Stomach (tissue), 4 donors: ENCODE measurements at regions not wholly inside any gene's neighbourhood (a gene's known extent, or its start where the extent isn't known, plus 50 kb on each side); places are given as distances from the start of the nearest gene placed in this dataset.

Experiments
- POLR2A ChIP-seq, 4 donors: fragments of 450-650 bp; IDR thresholded peaks; one replicate each; pipeline ENCODE4 v1.6.1; 2016; ENCODE audit warnings: antibody characterized with exemption in 4 of 4, control low read depth in 2 of 4, mild to moderate bottlenecking in 1 of 4, moderate library complexity in 1 of 4
- TF ChIP-seq, protein P1 (sequence below), 7 experiments: fragments of 450-650 bp in 4 of 7; fragments of 200-600 bp in 3 of 7; sonication (generic) in 3 of 7; IDR thresholded peaks; one replicate each; pipeline ENCODE4 v1.5.1; 2016 to 2019; ENCODE audit warnings: antibody characterized with exemption in 7 of 7, control low read depth in 2 of 7, mild to moderate bottlenecking in 1 of 7

DNA sequence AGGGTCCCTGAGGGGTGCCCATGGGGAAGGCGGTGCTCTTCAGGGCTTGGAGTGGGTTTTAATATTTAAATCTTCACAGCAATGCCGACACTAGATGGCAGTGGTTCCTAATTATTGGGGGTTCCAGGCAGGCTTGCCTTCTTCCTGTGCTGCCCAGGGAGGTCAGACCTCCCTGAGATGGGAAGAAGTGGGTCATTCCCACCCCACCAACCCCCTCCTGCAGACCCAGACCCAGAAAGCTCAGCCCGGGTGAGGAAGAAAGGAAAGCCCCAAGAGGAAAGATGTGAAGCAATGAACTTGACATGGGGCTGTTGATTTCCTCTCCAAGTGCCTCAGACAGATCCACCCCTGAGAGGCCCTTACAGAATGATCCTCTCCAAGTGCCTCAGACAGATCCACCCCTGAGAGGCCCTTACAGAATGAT is 85.1 kb upstream of the LANCL2 start:
- TF ChIP-seq, protein P1, sequence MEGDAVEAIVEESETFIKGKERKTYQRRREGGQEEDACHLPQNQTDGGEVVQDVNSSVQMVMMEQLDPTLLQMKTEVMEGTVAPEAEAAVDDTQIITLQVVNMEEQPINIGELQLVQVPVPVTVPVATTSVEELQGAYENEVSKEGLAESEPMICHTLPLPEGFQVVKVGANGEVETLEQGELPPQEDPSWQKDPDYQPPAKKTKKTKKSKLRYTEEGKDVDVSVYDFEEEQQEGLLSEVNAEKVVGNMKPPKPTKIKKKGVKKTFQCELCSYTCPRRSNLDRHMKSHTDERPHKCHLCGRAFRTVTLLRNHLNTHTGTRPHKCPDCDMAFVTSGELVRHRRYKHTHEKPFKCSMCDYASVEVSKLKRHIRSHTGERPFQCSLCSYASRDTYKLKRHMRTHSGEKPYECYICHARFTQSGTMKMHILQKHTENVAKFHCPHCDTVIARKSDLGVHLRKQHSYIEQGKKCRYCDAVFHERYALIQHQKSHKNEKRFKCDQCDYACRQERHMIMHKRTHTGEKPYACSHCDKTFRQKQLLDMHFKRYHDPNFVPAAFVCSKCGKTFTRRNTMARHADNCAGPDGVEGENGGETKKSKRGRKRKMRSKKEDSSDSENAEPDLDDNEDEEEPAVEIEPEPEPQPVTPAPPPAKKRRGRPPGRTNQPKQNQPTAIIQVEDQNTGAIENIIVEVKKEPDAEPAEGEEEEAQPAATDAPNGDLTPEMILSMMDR (IDR thresholded peaks at IDR 0.05): peak in 3 of 7 experiments; percentile 41 to 58 (median 46)
- no peak for TF ChIP-seq POLR2A (IDR thresholded peaks at IDR 0.05)
